Stomach (tissue), 8 donors: ENCODE measurements at regions not wholly inside any gene's neighbourhood (a gene's known extent, or its start where the extent isn't known, plus 50 kb on each side); places are given as distances from the start of the nearest gene placed in this dataset.

Experiments used
- DNase-seq, 2 donors: peaks; one replicate each; pipeline versions ENCODE4 v3.0.0 to v3.0.0-alpha.2; 2013 to 2019
- H3K27ac ChIP-seq, 5 donors: fragments of 200-600 bp in 4 of 5; sonication (generic) in 4 of 5; one replicate each; pipeline ENCODE4 v1.5.1; 2013 to 2019; ENCODE audit warnings: mild to moderate bottlenecking in 1 of 5, moderate library complexity in 1 of 5
- H3K27me3 ChIP-seq, 3 donors: fragments of 200-600 bp; sonication (generic); one replicate each; pipeline ENCODE4 v1.5.1; 2017 to 2019; ENCODE audit warnings: mixed run types in 1 of 3
- H3K36me3 ChIP-seq, 4 donors: fragments of 200-600 bp; sonication (generic); 1 replicate in 3 of 4; 2 replicates in 1 of 4; pipeline ENCODE4 v1.5.1; 2016 to 2019
- H3K4me1 ChIP-seq, 4 donors: fragments of 200-600 bp; sonication (generic); one replicate each; pipeline ENCODE4 v1.5.1; 2016 to 2019
- H3K4me3 ChIP-seq, 4 donors: fragments of 200-600 bp; sonication (generic) in 3 of 4; one replicate each; pipeline ENCODE4 v1.5.1; 2016 to 2019; ENCODE audit warnings: mild to moderate bottlenecking in 1 of 4
- H3K9me3 ChIP-seq, 4 donors: fragments of 200-600 bp; sonication (generic); one replicate each; pipeline ENCODE4 v1.5.1; 2016 to 2019
- EP300 ChIP-seq: sonication (generic); formaldehyde crosslinking; IDR thresholded peaks from one replicate; pipeline ENCODE4 v1.6.1; 2017; ENCODE audit warnings: antibody characterized with exemption
- POLR2A ChIP-seq, 4 donors: fragments of 450-650 bp; IDR thresholded peaks; one replicate each; pipeline ENCODE4 v1.6.1; 2016; ENCODE audit warnings: antibody characterized with exemption in 4 of 4, control low read depth in 2 of 4, mild to moderate bottlenecking in 1 of 4, moderate library complexity in 1 of 4
- POLR2AphosphoS5 ChIP-seq, 3 donors: sonication (generic); formaldehyde crosslinking; IDR thresholded peaks; one replicate each; pipeline ENCODE4 v1.6.1; 2016; ENCODE audit warnings: antibody characterized with exemption in 3 of 3
- WGBS, 5 donors: extraction: QIAGEN DNeasy Blood & Tissue Kit in 3 of 5; methylation state at CpG; one replicate each; pipeline versions ENCODE4 v1.1.5 to v1.1.7; 2013 to 2018; 5-methylcytosine and 5-hydroxymethylcytosine counted together
- intact Hi-C: fragments of 100-400 bp; cut with DNase I; formaldehyde crosslinking; loops from one replicate; pipeline ENCODE4 v1.15.1; 2023; ENCODE audit warnings: low total_unique reads
- TF ChIP-seq, protein P1 (sequence below), 7 experiments: fragments of 450-650 bp in 4 of 7; fragments of 200-600 bp in 3 of 7; sonication (generic) in 3 of 7; IDR thresholded peaks; one replicate each; pipeline ENCODE4 v1.5.1; 2016 to 2019; ENCODE audit warnings: antibody characterized with exemption in 7 of 7, control low read depth in 2 of 7, mild to moderate bottlenecking in 1 of 7
- donor health status: healthy with polysubstance abuse.
- donor health status: Bipolar disorder and iron deficiency.
- donor health status: healthy.

DNA sequence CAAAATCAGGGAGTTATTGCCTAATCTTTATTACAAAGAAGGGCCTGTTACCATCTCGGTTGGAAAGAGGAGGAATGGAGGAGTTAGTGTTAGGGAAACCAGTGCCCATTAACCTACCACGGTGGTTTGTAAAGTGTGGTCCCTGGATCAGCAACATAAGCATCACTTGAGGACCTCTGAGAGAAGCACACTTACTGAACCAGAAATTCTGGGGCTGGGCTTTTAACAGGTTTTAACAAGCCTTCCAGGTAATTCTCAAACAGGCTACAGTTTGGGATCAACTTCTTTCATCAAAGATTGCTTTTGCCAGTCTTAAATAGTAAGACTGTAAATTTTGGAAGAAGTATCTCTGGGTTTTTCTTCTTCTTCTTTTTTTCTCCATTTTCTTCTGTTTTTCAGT lies 329.5 kb upstream of the JAG1 start:
- intact Hi-C loops = no loop called here
- TF ChIP-seq EP300 (no peak), POLR2A (IDR thresholded peaks at IDR 0.05) (no peak), POLR2AphosphoS5 (IDR thresholded peaks at IDR 0.05) (no peak)
- TF ChIP-seq, protein P1, sequence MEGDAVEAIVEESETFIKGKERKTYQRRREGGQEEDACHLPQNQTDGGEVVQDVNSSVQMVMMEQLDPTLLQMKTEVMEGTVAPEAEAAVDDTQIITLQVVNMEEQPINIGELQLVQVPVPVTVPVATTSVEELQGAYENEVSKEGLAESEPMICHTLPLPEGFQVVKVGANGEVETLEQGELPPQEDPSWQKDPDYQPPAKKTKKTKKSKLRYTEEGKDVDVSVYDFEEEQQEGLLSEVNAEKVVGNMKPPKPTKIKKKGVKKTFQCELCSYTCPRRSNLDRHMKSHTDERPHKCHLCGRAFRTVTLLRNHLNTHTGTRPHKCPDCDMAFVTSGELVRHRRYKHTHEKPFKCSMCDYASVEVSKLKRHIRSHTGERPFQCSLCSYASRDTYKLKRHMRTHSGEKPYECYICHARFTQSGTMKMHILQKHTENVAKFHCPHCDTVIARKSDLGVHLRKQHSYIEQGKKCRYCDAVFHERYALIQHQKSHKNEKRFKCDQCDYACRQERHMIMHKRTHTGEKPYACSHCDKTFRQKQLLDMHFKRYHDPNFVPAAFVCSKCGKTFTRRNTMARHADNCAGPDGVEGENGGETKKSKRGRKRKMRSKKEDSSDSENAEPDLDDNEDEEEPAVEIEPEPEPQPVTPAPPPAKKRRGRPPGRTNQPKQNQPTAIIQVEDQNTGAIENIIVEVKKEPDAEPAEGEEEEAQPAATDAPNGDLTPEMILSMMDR (IDR thresholded peaks at IDR 0.05) = no peak

DNA sequence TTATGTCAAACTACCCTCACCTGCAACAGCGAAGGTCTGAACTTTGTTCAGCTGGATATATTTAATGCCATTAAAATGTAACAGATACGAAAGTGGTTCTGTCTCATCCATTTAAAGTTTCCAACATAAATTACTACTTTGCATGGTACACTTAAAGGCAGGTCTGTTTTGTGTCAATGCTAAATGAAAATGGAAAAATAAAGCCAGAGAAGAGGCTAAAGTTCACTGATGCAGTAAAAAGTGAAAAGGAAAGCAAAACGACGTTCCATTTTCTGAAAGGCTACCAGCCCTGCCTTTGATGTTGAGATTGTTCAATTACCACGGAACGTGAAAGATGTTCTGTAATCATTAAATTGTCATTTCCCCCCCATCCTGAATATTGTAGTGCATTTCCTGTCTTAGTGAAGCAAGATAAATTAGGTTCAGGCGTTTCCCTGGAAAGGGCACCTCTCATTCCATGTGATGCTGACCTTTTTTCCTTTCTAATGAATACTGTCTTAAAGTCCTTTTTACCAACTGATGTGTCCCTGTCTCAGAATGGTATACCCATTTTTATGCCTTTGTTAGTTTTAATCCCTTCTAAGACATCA lies 334.7 kb upstream of the JAG1 start:
- no peak for DNase-seq
- TF ChIP-seq, protein P1 (IDR thresholded peaks at IDR 0.05) = no peak
- TF ChIP-seq POLR2AphosphoS5 (IDR thresholded peaks at IDR 0.05) (no peak), POLR2A (IDR thresholded peaks at IDR 0.05) (no peak), EP300 (no peak)
- no peak overlapping the region for H3K27ac ChIP-seq
- no peaks in the 10 kb centered on the region for H3K27me3 ChIP-seq
- H3K9me3 ChIP-seq = no peaks in the 10 kb centered on the region
- no peak overlapping the region for H3K4me3 ChIP-seq
- 52 to 68% (median 58%) methylated on average over 7 of the region's 7 CpGs for WGBS, 5 donors
- H3K4me1 ChIP-seq = peaks cover 0 to 2% (median 0%) of the 10 kb centered on the region in 4 donors
- no peaks in the 10 kb centered on the region for H3K36me3 ChIP-seq
- intact Hi-C loops = no loop called here

More for the DNA sequence above, 329.5 kb upstream of the JAG1 start:
- H3K9me3 ChIP-seq = no peaks in the 10 kb centered on the region
- H3K4me3 ChIP-seq = no peak overlapping the region
- H3K27me3 ChIP-seq = no peaks in the 10 kb centered on the region
- H3K36me3 ChIP-seq = no peaks in the 10 kb centered on the region
- H3K4me1 ChIP-seq = peaks cover 0 to 4% (median 0%) of the 10 kb centered on the region in 4 donors
- WGBS, 5 donors = 76 to 92% (median 84%) methylated on average over 2 of the region's 2 CpGs
- DNase-seq = no peak
- H3K27ac ChIP-seq = no peak overlapping the region

DNA sequence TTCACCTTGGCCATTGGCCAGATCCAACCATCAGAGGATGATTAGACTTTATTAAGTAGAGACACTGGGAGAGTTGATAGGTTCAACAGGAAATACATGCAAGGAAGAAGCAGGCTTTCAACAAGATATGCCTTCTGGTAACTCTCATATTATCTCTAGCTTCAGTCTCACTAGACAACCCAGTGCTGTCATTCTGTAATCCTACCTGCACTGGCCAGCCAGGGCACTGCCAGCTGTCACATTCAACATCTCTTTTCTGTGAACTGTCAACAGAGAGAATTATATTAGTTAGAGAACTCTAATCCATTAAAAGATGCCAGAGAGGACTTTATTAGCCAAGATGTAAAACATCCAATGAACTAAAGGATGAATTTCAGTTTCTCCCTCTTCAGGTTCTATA lies 337.9 kb upstream of the JAG1 start:
- H3K4me3 ChIP-seq = no peak overlapping the region
- no peaks in the 10 kb centered on the region for H3K36me3 ChIP-seq
- no peak for TF ChIP-seq EP300
- TF ChIP-seq POLR2AphosphoS5 (IDR thresholded peaks at IDR 0.05) = no peak
- no peak for TF ChIP-seq POLR2A (IDR thresholded peaks at IDR 0.05)
- TF ChIP-seq, protein P1 (IDR thresholded peaks at IDR 0.05) = no peak
- peaks cover 0 to 7% (median 0%) of the 10 kb centered on the region in 4 donors for H3K4me1 ChIP-seq
- H3K9me3 ChIP-seq = no peaks in the 10 kb centered on the region
- H3K27me3 ChIP-seq = no peaks in the 10 kb centered on the region
- no peak for DNase-seq
- no peak overlapping the region for H3K27ac ChIP-seq
- intact Hi-C loops = no loop called here

DNA sequence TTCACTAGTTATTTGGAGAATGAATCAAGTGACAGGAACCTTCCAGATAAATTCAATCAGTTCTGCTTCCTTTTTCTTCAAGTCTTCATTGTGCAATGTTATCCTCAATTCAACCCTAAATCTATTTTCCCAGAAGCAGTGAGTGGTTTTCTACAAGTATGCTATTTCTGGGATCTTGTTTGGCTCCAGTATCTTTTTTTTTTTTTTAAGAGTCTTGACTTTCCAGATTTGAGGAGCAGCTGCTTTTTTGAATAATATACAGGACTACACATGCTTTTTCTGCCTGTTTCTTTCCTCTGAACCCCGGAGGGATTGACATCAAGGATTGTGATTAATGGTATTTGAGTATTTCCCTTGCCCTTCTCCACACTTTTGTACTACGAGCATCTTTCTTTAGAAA lies 339.2 kb upstream of the JAG1 start:
- Histone ChIP-seq H3K36me3 (no peaks in the 10 kb centered on the region), H3K9me3 (no peaks in the 10 kb centered on the region), H3K4me3 (no peak overlapping the region), H3K27me3 (no peaks in the 10 kb centered on the region), H3K27ac (peak overlapping the region in 4 of 5 donors; percentile 21 to 40 (median 30)), H3K4me1 (peaks cover 0 to 7% (median 0%) of the 10 kb centered on the region in 4 donors)
- TF ChIP-seq POLR2AphosphoS5 (IDR thresholded peaks at IDR 0.05) (peak in 1 of 3 donors; percentile 37), POLR2A (IDR thresholded peaks at IDR 0.05) (no peak), EP300 (no peak)
- TF ChIP-seq, protein P1 (IDR thresholded peaks at IDR 0.05) = no peak
- whole genome bisulfite sequencing, 5 donors = 53 to 70% (median 62%) methylated on average over 2 of the region's 2 CpGs
- intact Hi-C loops = no loop called here
- DNase-seq = peak in 1 of 2 donors; percentile 35
